HG02798 (cell line): ENCODE measurements at regions not wholly inside any gene's neighbourhood (a gene's known extent, or its start where the extent isn't known, plus 50 kb on each side); places are given as distances from the start of the nearest gene placed in this dataset.

Source experiments
- ATAC-seq: cut with Tn5 transposase; IDR thresholded peaks from one replicate; pipeline ENCODE4 v1.9.1; 2021; ENCODE audit warnings: mild to moderate bottlenecking; ENCODE audit not compliant: unreplicated experiment, poor library complexity

DNA sequence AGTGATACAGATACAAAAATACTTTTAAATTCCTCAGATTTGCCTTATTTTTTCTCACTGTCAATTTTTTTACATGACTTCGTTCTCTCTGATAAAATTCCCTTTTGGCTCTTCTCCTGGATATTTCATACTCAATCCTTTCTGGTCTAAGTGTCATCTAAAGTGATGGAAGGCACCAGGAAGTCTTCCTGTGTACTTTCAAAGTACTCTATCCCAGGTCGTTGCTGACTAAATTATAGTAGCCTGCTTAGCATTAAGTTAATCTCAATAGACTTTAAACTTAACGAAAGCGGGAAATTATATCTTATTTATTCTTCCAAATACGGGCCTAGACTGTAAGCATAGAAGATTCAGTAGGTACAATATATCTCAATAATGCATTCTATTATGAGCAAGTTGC lies 67.8 kb downstream of the CASP12 start:
- ATAC-seq: no peak

DNA sequence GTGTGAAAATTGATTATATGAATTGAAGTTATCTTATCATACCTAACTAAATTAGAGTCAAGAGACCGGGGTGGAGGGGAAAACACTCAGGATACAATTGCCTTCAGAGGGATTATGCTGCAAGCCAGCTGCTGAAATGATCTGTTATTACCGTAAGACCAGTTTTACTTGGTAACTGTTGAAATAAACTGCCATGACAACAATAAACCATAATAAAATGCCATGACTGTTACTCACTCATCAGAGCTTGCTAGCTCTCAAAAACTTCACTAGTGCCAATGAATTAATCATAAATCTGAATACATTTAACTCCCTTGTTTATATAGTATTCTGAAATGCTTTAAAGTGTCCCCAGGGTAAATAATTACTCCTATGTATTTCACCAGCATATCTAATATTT lies 68.2 kb downstream of the CASP12 start:
- no peak for ATAC-seq

DNA sequence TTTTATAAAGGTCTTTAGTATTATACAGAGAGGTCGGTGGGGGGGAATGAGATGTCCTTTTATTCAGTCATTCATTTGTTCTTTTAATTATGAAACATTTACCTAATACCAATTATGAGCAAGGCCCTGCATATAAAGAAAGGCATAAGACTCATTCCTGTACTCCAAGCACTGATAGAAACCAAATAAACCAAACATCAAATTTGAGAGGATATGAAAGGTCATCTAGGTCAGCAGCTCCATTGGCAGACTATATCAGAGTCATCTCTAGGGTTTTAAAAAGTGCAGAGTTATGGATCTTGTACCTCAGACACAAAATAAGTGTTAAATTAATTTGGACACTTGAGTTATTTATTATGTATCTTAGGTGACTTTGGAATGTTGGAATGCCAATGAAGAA lies 71.5 kb downstream of the CASP12 start:
- no peak for ATAC-seq

- no peak for ATAC-seq
These were observed 74.6 kb downstream of the CASP12 start for GRCh38 chr11:104823657-104824056.

- ATAC-seq: no peak
These were observed 77.8 kb downstream of the CASP12 start for GRCh38 chr11:104820431-104820830.

DNA sequence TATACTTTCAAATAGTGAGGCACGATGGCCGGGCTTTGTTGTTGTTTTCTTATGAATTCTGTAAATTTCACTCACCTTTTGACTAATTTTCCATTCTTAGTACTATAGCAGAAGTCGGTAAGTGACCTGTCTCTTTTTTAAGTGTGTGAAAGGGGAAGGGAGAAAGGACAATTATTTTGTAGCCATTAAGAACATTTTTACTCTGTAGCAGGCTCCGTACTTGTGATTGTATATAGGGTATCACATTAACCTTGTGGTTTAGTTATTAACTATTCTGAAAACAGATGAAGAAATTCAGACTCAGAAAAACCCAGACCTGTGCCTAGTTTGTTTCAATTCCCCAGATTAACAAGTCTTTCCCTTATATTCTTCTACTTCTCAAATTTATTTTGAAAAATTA lies 78.7 kb downstream of the CASP12 start:
- no peak for ATAC-seq

GRCh38 chr11:104819107-104819506 lies 79.2 kb downstream of the CASP12 start:
- ATAC-seq: no peak

- ATAC-seq: no peak
These were observed 80.3 kb downstream of the CASP12 start for GRCh38 chr11:104817973-104818372.

- ATAC-seq: no peak
These were observed 84.7 kb downstream of the CASP12 start for GRCh38 chr11:104813532-104813931.

DNA sequence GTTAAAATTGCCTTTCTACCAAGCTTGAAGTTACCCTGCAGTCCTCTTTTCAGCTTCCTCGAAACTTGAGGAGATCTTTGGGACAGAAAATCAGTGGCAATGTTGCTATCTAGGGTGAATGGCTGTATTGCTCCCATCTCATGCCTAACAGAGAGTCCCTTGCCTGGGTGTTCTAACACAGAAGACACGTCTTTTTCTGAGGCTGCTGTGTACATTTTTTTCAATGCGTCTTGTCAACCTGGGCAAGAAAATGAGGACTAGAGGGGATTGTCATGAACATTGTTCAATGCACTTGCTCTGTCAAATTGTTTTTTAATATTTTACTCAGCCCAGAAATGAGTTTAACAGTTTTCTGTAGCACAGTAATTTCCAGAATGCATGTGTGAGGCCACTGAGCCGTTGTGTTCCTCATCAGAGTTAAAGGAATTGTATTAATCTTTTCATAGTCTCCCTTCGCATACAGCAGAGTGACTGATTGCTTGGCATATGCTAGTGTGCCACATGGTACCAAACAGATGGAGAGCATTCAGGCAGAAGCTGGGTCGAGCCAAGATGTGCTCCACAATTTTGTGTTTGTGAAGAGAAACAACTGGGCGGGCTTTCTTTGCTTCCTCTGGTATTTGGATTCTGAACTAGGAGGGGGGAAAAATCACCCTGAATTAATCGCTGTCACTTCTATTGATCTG lies 86.0 kb downstream of the CASP12 start:
- ATAC-seq: no peak

DNA sequence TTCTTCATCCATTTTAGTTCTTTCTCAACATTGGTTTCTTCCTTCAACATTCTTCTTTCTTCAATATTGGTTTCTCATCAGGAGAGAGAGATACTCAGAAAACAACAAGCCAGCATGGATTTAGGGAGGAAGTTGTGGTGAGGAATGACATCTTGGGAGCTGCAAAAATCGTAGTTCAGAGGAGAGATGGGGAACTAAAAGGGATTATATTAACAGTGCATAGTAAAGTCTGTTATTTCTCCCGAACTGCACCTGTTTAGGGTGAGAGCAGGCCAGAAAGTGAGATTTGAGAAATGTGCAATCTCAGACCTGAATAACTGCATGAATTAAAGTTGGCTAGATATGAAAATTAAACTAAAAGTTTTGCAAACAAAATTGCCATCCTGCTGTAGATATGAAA lies 94.5 kb downstream of the CASP12 start:
- no peak for ATAC-seq

DNA sequence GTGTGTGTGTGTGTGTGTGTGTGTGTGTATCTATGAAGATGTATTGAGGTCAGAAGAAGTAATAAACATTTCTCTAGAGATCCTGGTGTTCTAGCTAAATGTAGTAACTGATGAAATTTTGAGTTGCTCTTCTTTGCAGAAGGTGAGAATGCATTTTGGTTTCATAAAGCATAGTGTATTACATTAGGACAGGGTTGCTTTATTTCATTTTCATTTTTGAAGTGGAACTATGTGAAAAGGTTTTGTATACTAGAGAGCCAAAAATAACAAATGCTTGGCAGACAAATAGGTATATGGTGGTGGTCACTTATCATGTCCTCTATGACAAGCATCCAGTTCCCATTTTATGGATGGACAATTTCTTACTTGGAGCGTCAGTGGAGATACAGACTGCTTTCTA lies 99.0 kb downstream of the CASP12 start:
- ATAC-seq: peak; percentile 93

GRCh38 chr11:104798789-104799188 lies 99.5 kb downstream of the CASP12 start:
- ATAC-seq: peak; percentile 65

DNA sequence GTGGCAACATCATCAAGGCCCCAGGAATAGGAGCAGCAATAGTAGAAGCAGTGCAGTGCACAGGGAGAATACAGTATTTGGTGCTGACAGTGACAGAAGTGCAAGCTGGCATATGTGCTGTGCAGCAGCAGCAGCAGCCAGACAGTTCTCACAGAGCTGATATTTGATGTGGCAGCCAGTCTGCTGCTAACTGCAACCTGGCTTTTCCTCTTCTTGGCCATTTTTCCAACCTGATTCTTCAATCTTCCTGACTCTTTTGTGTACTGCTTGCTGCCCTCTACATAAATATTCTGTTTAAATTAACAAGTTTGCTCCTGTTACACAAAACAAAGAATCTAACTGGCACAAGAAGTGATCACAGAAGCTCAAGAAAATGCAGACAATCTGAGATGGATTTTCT lies 102.0 kb downstream of the CASP12 start:
- no peak for ATAC-seq

GRCh38 chr11:104795501-104796213 lies 102.6 kb downstream of the CASP12 start:
- ATAC-seq: no peak

GRCh38 chr11:104792861-104793260 lies 105.4 kb downstream of the CASP12 start:
- no peak for ATAC-seq

DNA sequence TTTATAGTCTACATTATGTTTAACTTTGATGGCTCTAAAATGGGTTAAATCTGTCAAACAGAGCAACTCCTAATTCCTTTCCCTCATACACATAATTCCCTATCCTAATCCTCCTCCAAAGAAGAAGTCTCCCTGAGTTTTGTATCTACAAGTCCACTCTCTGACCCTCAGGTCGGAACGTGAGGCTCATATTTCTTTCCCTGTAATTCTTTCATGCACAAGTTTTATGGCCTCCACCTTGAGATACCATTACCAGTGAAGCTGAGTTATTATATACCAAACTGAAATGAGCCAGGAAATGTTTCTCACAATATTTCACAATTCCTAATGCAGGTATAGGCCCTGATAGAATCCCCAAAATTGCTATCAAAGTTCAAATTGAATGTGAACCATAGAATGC lies 106.4 kb downstream of the CASP12 start:
- no peak for ATAC-seq

- no peak for ATAC-seq
These were observed 113.4 kb downstream of the CASP12 start for GRCh38 chr11:104784684-104785460.

GRCh38 chr11:104783241-104783640 lies 115.0 kb downstream of the CASP12 start:
- ATAC-seq: no peak

DNA sequence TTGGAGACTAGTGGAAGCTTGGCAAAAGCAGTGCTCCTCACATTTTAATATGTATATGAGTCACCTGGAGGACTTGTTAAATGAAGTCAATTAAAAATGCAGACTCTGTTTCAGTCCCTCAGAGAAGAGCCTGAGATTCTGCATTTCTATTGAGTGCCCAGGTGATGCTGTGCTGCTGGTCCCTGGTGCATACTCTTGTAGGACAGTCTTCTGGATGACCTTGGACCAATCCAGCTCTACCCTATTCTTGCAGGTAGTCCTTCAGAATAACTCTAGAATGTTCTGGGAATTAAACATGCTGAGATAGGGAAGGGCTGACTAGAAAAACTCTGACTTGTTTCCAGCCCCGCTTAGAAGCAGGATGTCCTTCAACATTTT lies 115.9 kb downstream of the CASP12 start:
- ATAC-seq: no peak

DNA sequence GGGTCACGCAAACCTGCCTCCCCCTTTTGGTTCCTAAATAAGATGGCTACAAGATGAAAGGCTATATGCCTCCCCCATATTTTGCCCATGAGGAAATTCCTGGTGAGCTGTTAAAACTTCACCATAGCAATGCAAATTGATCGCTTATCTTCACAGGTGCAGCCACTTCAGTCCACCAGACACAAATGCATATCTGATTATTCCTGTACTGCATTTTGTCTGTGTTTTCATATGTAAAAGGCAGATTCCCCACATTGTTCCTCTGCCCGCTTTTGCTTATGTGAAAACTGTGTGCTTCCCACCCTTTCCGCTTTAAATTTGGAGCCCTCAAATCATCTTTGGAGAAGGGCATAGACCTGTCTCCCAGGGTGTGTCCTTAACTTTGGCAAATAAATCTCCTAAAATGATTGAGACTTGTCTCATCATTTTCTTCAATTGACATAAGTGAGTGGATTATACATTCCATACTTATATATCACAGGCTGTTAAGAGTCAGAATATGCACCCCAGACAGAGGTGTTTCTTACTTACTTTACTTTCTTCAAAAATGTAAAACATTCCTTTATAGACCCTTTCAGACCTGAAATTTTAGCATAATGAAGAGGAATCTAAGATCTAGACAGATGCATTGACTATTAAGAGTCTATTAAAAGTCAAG lies 116.4 kb downstream of the CASP12 start:
- ATAC-seq: no peak
